Mucosa of rectum (tissue), 2 donors: ENCODE measurements at regions not wholly inside any gene's neighbourhood (a gene's known extent, or its start where the extent isn't known, plus 50 kb on each side); places are given as distances from the start of the nearest gene placed in this dataset.

Source experiments
- H3K27ac ChIP-seq, 2 donors: one replicate each; pipeline ENCODE4 v1.7.0; 2013; ENCODE audit warnings: inconsistent platforms in 2 of 2, low read depth in 2 of 2, low read length in 2 of 2
- H3K27me3 ChIP-seq, 2 donors: one replicate each; pipeline ENCODE4 v1.7.0; 2013; ENCODE audit warnings: low read length in 2 of 2; ENCODE audit not compliant: control insufficient read depth in 2 of 2, insufficient read depth in 2 of 2
- H3K36me3 ChIP-seq, 2 donors: one replicate each; pipeline ENCODE4 v1.7.0; 2013; ENCODE audit warnings: low read length in 2 of 2; ENCODE audit not compliant: control insufficient read depth in 2 of 2, insufficient read depth in 2 of 2
- H3K4me1 ChIP-seq, 2 donors: one replicate each; pipeline ENCODE4 v1.7.0; 2013; ENCODE audit warnings: low read length in 2 of 2, mild to moderate bottlenecking in 1 of 2; ENCODE audit not compliant: control insufficient read depth in 2 of 2, insufficient read depth in 2 of 2
- H3K4me3 ChIP-seq, 2 donors: one replicate each; pipeline ENCODE4 v1.7.0; 2013; ENCODE audit warnings: low read length in 2 of 2
- H3K9ac ChIP-seq, 2 donors: one replicate each; pipeline ENCODE4 v1.7.0; 2013; ENCODE audit warnings: low read length in 2 of 2, low read depth in 1 of 2, mild to moderate bottlenecking in 1 of 2
- H3K9me3 ChIP-seq, 2 donors: one replicate each; pipeline ENCODE4 v1.7.0; 2013; ENCODE audit warnings: low read length in 2 of 2; ENCODE audit not compliant: control insufficient read depth in 2 of 2
- donor health status: healthy.
- donor health status: Normal muscosa, but diverticular disease.

DNA sequence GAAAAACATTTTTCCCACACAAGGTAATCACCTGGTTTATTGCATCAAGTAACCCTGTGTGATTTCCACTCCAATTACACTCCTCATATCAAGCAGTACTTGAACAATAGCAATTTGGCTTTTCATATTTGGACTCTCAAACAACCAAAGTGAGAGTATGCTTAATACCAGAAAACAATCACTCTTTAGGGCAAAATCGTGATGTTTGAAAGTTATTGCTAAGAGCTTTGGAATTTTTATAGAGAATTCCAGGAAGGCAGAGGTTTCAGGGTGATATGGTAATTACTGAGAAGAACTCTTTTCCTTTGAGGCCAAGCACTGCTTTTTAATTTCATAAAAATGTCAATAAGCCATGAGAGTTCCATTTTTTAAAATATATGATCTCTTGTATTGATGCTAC, 779.5 kb upstream of the LRRTM1 start:
- H3K9ac ChIP-seq = no peak overlapping the region
- no peaks in the 10 kb centered on the region for H3K36me3 ChIP-seq
- no peaks in the 10 kb centered on the region for H3K4me1 ChIP-seq
- H3K27ac ChIP-seq = no peak overlapping the region
- no peaks in the 10 kb centered on the region for H3K27me3 ChIP-seq
- H3K9me3 ChIP-seq = no peaks in the 10 kb centered on the region
- H3K4me3 ChIP-seq = no peak overlapping the region

DNA sequence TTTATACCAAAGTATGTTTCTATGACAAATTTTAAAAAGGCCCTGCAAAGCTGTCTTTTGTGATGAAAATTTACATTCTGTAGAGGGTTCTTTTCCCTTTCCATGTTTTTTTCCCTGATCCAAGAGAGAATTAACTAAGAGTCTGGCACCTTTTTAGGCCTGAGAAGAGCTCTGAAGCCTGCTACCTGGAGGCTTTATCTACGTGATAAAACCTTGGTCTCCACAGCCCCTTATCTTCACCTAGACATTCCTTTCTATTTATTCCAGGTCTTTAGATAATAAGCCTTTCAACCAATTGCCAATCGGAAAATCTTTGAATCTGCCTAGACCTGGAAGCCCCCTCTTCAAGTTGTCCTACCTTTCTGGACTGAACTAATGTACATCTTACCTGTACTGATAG, 774.1 kb upstream of the LRRTM1 start:
- Histone ChIP-seq H3K27me3 (no peaks in the 10 kb centered on the region), H3K9me3 (no peaks in the 10 kb centered on the region), H3K4me1 (no peaks in the 10 kb centered on the region)

DNA sequence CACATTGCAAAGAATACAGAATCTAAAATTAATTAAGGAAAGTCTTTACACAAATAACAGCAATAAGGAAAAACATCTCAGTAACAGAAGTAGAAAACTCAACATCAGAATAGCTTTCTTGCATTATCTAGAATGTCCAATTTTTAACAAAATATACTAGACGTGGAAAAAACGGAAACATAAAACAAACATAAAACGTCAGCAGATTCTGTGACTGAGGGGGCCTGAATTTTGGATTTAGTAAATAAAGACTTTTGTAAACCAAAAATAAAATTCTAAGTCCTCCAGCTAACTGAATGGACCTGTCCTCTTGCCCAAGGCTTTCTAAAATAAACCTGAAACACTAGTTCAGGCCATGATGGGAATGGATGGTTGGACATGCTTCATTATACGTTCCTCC, 773.5 kb upstream of the LRRTM1 start:
- Histone ChIP-seq H3K36me3 (no peaks in the 10 kb centered on the region), H3K9me3 (no peaks in the 10 kb centered on the region), H3K9ac (no peak overlapping the region), H3K4me1 (no peaks in the 10 kb centered on the region), H3K27me3 (no peaks in the 10 kb centered on the region), H3K27ac (no peak overlapping the region), H3K4me3 (no peak overlapping the region)

More for the DNA sequence above, 774.1 kb upstream of the LRRTM1 start:
- Histone ChIP-seq H3K4me3 (no peak overlapping the region), H3K27ac (no peak overlapping the region), H3K9ac (no peak overlapping the region), H3K36me3 (no peaks in the 10 kb centered on the region)

DNA sequence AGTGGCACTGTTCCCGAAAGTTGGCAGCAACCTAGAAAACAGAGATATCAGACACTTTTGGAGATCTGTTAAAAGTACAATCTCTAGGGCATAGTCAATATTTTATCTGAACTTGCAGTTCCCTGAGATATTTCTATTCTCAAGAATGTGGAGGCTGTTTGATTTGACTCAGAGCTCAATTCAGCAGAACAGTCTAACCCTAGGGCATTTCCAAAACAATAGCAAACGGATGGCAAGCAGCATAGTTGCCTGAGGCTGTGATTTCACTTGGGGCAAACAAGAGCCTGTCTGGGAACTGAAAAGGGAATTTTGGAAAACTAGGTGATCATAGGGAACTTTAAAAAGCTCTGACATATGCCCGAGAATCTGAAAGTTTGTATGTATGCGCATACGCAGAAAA, 772.8 kb upstream of the LRRTM1 start:
- Histone ChIP-seq H3K9me3 (no peaks in the 10 kb centered on the region), H3K36me3 (no peaks in the 10 kb centered on the region), H3K9ac (no peak overlapping the region), H3K4me1 (no peaks in the 10 kb centered on the region), H3K27ac (no peak overlapping the region), H3K27me3 (no peaks in the 10 kb centered on the region), H3K4me3 (no peak overlapping the region)

- H3K27me3 ChIP-seq = no peaks in the 10 kb centered on the region
- H3K9ac ChIP-seq = no peak overlapping the region
- H3K36me3 ChIP-seq = no peaks in the 10 kb centered on the region
- H3K4me1 ChIP-seq = no peaks in the 10 kb centered on the region
- no peak overlapping the region for H3K27ac ChIP-seq
- no peak overlapping the region for H3K4me3 ChIP-seq
- H3K9me3 ChIP-seq = no peaks in the 10 kb centered on the region
Measured at GRCh38 chr2:81073412-81073811, 768.9 kb upstream of the LRRTM1 start.

GRCh38 chr2:81068144-81068543, 763.6 kb upstream of the LRRTM1 start:
- Histone ChIP-seq H3K4me1 (no peaks in the 10 kb centered on the region), H3K27ac (no peak overlapping the region), H3K9ac (no peak overlapping the region), H3K36me3 (no peaks in the 10 kb centered on the region), H3K4me3 (no peak overlapping the region), H3K9me3 (no peaks in the 10 kb centered on the region), H3K27me3 (no peaks in the 10 kb centered on the region)

- no peak overlapping the region for H3K4me3 ChIP-seq
- H3K9ac ChIP-seq = no peak overlapping the region
- no peaks in the 10 kb centered on the region for H3K9me3 ChIP-seq
Measured at GRCh38 chr2:81061016-81061415, 756.5 kb upstream of the LRRTM1 start.

DNA sequence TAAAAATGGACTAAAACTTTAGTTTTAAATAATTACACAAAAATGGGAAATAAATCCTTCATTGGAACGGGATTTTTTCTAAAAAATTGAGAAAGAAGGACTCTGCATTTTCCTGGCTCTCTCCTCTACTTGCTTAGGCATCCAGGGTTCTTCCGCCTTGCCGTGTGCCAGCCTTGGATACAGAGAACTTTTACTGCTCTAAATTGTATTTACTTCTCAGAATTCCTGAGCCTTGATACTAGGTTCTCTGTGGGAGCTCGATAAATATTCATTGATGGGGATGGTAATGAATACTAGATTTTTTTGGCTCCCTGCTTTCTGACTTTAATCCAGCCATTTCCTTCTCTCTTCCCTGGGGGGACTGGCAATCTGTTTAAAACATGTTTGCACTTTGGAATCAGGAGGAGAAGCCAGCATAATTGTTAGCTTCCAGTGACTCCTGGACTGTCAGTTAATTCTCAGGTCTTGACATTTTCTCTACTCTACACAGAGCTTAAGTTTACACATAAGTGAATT, 746.1 kb upstream of the LRRTM1 start:
- Histone ChIP-seq H3K9me3 (no peaks in the 10 kb centered on the region), H3K27ac (no peak overlapping the region), H3K27me3 (no peaks in the 10 kb centered on the region), H3K4me1 (no peaks in the 10 kb centered on the region), H3K9ac (no peak overlapping the region), H3K36me3 (no peaks in the 10 kb centered on the region), H3K4me3 (no peak overlapping the region)

More at GRCh38 chr2:81061016-81061415, 756.5 kb upstream of the LRRTM1 start:
- H3K27ac ChIP-seq = no peak overlapping the region
- no peaks in the 10 kb centered on the region for H3K36me3 ChIP-seq
- no peaks in the 10 kb centered on the region for H3K27me3 ChIP-seq
- no peaks in the 10 kb centered on the region for H3K4me1 ChIP-seq

DNA sequence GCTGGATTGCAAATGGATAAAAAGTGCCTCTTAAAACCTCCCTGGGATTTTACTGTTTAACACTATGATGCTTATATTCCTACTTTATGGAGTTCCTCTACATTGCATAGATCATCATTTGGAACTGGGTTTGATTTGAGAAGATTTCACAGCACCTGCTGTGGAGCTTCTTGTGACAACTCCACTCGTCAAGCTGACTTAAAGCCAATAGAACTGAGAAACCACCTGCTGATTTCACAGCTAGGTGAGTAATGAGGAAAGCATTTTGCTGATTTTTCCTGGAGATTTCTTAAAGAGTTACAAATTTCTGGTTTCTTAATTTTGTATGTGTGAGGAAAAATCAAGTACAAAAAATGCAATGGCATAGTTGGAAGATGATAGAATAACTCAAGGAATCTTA, 739.1 kb upstream of the LRRTM1 start:
- H3K9ac ChIP-seq = no peak overlapping the region
- no peak overlapping the region for H3K27ac ChIP-seq
- H3K4me1 ChIP-seq = no peaks in the 10 kb centered on the region
- H3K36me3 ChIP-seq = no peaks in the 10 kb centered on the region
- no peaks in the 10 kb centered on the region for H3K27me3 ChIP-seq
- no peak overlapping the region for H3K4me3 ChIP-seq
- no peaks in the 10 kb centered on the region for H3K9me3 ChIP-seq

DNA sequence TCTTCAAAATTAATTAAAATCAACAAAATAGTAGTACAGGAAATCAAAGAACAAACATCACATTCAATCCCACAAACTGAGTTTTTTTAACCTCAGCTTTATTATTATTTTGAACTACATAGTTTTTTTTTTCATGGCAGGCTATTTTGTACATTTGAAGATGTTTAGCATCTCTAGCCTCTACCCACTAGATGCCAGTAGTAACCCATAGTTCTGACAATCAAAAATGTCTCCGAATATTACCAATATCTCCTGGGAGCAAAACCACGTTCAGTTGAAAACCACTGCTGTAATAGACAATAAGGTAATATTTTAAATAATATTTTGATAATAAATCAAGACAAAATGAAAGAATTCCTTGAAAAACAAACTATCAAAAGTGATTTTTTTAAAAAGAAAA, 702.6 kb upstream of the LRRTM1 start:
- Histone ChIP-seq H3K27me3 (no peaks in the 10 kb centered on the region), H3K9ac (no peak overlapping the region), H3K9me3 (no peaks in the 10 kb centered on the region), H3K36me3 (no peaks in the 10 kb centered on the region), H3K4me3 (no peak overlapping the region), H3K4me1 (no peaks in the 10 kb centered on the region), H3K27ac (no peak overlapping the region)

- no peaks in the 10 kb centered on the region for H3K4me1 ChIP-seq
- H3K9ac ChIP-seq = no peak overlapping the region
- no peak overlapping the region for H3K27ac ChIP-seq
- no peaks in the 10 kb centered on the region for H3K36me3 ChIP-seq
- no peaks in the 10 kb centered on the region for H3K27me3 ChIP-seq
- H3K4me3 ChIP-seq = no peak overlapping the region
- H3K9me3 ChIP-seq = peaks cover 0 to 3% of the 10 kb centered on the region in 2 donors
Measured at GRCh38 chr2:81002906-81003305, 698.4 kb upstream of the LRRTM1 start.
